ENCODE measurements at regions not wholly inside any gene's neighbourhood (a gene's known extent, or its start where the extent isn't known, plus 50 kb on each side); places are given as distances from the start of the nearest gene placed in this dataset.
"Not testable (repeated sequence)": the region's sequence is repeated elsewhere in the genome, so short reads cannot be mapped to it uniquely, and the experiment has no call there.

- no peak for DNase-seq
These were observed 350.7 kb downstream of the C12orf50 start for GRCh38 chr12:87678453-87678852.

GRCh38 chr12:87676731-87677130, 352.5 kb downstream of the C12orf50 start:
- no peak for DNase-seq

DNA sequence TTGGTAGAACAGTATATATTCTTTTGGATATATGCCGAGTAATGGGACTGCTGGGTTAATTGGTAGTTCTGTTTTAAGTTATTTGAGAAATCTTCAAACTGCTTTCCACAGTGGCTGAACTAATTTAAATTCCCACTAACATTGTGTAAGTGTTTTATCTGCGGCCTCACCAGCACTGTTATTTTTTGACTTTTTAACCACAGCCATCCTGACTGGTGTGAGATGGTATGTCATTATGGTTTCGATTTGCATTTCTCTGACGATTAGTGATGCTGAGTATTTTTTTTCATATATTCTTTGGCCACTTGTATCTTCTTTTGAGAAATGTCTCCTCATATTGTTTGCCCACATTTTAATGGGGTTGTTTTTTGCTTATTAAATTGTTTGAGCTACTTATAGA, 357.4 kb downstream of the C12orf50 start:
- no peak for DNase-seq

GRCh38 chr12:87670448-87670847, 358.8 kb downstream of the C12orf50 start:
- no peak for DNase-seq

GRCh38 chr12:87667378-87667777, 361.8 kb downstream of the C12orf50 start:
- no peak for DNase-seq

DNA sequence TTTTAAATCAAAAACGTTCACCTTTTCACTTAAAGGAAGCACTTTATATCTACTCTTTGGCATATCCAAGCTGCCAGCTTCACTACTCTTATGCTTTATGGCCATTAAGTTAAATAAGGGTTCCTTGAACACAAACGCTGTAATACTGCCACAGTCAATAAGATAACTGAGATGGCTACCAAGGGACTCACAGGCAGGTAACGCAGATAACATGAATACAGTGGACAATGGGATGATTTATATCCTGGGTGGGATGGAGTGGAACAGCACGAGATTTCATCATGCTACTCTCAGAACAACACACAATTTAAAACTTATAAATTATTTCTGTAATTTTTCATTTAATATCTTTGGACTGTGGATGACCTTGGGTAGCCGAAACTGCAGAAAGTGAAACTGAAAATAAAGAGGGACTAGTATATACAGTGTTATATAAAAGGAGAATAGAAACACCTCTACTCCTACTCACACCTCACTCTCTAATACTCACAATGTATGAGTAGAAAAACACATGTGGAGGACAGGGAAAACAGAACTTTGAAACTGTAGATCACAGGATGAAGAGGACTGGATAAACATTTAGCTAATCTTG, 367.3 kb downstream of the C12orf50 start:
- no peak for DNase-seq

DNA sequence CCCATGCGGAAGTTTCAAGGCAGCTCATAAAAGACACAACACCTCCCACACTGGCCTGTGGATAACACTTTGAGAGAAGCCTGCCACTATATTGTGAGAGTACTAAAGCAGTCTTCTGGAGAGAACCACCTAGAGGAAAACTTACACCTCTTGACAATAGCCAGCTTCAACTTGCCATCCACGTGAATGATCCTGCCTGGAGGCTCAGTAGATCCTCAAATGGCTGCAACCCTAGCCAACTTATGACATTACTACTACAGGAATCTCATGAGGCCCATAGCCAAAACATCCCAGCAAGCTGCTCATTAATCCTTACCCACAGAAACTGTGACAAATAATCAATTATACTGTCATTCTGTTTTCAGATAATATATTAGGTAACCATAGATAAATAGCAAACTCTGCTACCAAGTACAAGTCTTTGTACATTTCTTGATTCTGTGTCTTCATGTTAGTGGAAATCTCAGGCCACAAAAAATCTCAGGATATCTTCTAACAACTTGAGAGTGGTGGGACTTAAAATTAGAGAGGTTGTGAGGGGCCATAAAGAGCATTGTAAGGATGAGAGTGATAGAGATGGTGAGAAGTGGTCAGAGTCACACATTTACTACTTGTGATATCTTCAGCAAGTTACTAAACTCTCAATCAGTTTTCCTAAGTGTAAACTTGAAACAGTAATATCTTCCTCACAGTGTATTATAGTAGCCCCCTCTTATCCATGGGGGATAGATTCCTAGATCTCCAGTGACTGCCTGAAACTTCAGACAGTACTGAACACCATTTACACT, 368.0 kb downstream of the C12orf50 start:
- DNase-seq: no peak

DNA sequence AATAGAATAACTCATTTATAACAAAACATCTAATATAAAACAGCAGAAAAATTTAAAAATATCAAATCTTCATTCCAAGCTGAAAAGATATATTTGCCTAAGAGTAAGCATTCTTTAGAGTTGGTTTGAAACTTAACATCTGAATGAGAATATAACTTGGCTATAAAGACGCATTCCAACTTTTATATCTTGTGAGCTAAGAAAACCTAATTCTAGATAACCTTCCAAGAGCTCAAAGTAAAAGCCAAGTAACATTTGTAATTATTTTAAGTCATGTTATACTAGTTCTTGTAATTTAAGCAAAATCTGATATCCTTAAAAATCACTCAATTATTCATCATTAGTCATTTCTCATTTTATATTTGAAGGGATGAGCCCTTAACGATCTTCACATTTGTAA, 368.9 kb downstream of the C12orf50 start:
- no peak for DNase-seq

DNA sequence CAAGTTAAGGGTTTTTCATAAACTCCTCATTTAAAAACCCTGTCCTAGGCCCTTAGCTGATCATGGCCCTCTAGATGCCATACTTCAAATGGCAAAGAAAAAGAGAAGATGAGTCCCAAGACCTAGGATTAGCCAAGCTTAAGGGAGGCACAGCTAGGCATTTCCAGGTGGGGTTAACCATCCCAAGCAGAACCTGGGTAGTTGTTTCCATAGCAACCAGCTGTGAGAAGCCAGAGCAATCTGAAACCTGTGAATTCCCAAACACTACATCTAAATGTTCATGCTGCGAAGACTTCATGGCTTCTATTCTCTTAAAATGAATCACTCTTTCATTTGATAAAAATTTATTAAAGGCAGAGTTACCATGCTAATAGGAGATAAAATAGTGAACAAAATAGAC, 372.9 kb downstream of the C12orf50 start:
- DNase-seq: no peak

DNA sequence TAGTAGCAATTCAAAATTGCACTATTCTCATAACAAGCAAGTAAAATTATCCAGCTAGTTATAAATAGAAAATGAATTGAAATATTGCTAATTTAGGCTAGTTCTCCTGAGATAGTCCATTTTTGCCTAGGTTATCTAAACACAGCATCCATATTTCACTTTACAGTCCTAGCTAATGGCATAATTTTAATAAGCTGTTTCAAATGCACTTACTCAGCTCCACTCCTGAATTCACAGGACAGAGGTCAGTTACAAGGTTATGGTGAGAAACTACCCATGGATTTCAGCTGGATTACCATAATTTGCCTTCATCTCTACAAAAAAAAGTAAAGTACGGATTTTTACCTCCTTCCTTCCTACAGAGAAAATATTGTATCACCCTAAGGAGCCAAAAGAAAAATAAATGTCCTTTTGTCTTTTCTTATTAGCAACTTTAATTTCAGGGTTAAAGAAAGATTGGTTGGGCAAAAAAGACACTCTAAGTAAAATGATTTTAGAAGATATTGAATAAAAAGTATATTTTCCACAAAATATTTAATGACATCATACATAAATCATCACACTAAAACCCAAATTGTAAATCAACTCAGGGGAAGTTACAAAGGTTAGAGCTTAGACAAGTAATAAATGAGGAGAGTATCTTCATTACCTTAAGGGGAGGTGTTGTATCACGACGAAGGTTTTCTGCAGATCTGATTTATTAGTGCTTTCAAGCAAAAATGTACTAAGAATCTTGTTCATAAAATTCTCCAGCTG, 377.4 kb downstream of the C12orf50 start:
- DNase-seq: no peak

GRCh38 chr12:87642245-87642644, 387.0 kb downstream of the C12orf50 start:
- no peak for DNase-seq

DNA sequence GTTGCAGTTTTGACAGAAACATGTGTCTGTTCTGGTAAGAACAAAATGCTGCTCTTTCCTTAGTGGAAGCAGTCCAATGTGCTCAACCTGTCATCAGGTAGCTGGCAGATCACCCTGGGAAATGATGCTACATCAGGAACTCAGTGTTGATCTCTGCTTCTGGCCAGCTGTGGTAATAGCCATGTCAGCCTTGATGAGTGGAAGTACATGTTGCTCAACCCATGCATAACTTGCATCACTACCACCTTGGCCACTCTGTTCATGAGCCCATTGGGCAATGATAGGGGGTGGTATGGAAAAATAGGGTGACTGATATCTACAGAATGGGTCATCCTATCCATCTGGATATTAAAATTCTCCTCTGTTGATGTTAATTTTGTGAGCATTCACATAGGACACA, 411.0 kb downstream of the C12orf50 start:
- no peak for DNase-seq

DNA sequence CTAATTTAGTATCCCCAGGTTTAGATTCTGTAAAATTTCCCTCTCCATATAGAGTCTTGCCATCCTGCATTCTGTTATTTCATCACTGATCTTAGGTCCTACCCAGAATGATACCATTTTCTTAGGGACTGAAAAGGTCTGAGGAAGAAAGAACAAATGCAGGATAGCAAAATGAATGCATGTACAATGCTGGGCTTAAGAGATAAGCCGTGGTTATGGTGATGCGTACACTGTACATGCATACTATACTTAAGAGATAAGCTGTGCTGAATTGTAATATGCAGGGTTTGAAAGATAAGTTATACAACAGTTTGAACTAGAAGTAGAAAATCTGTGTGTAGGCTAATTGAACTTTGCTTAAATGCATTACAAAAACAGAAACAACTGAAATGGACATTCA, 416.2 kb downstream of the C12orf50 start:
- DNase-seq: no peak

GRCh38 chr12:87608321-87608720, 420.9 kb downstream of the C12orf50 start:
- no peak for DNase-seq

DNA sequence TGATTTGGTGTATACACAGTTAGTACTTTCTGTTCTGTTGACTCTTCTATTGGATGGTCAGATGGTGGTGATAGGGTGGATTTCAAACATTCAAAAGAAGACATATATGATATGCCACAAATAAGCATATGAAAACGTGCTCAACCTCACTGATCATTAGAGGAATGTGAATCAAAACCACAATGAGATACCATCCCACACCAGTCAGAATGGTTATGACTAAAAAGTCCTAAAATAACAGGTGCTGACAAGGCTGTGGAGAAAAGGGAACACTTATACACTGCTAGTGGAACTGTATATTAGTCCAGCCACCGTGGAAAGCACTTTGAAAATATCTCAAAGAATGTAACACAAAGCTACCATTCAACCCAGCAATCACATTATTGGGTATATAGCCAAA, 425.5 kb downstream of the C12orf50 start:
- DNase-seq: no peak

GRCh38 chr12:87599459-87599858, 429.7 kb downstream of the C12orf50 start:
- DNase-seq: no peak

GRCh38 chr12:87597114-87597513, 432.1 kb downstream of the C12orf50 start:
- no peak for DNase-seq

GRCh38 chr12:87596636-87597035, 432.6 kb downstream of the C12orf50 start:
- no peak for DNase-seq

GRCh38 chr12:87596134-87596533, 433.1 kb downstream of the C12orf50 start:
- no peak for DNase-seq

GRCh38 chr12:87585882-87586557, 443.2 kb downstream of the C12orf50 start:
- no peak for DNase-seq

- not testable (repeated sequence) for DNase-seq
These were observed 450.1 kb downstream of the C12orf50 start for GRCh38 chr12:87579091-87579490.

GRCh38 chr12:87575906-87576305, 453.3 kb downstream of the C12orf50 start:
- no peak for DNase-seq

DNA sequence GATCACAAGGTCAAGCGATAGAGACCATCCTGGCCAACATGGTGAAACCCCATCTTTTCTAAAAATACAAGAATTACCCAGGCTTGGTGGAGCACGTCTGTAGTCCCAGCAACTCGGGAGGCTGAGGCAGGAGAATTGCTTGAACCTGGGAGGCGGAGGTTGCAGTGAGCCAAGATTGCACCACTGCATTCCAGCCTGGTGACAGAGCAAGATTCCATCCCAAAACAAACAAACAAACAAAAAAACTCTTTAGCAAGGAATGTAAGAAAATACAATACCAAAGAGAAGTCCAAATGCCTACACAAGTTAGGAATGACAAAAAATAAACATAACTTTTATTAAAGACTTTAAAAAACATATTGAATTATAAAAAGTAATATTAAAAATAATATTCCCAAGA, 462.3 kb downstream of the C12orf50 start:
- DNase-seq: not testable (repeated sequence)
